Keratinocyte (primary cell): ENCODE measurements at regions not wholly inside any gene's neighbourhood (a gene's known extent, or its start where the extent isn't known, plus 50 kb on each side); places are given as distances from the start of the nearest gene placed in this dataset.

Experiments
- DNase-seq: peaks from one replicate; pipeline ENCODE4 v3.0.0-alpha.2; 2011; ENCODE audit warnings: low read depth, missing footprints, low spot score
- FAIRE-seq: peaks from 2 replicates; lab custom pipeline; 2011; peaks lifted over from hg19 to GRCh38; lab: Jason Lieb, UNC
- H2AFZ ChIP-seq: 2 replicates; pipeline ENCODE4 v1.6.0; 2012; ENCODE audit warnings: low read length, control low read depth, inconsistent platforms; ENCODE audit not compliant: control insufficient read depth
- H3K27ac ChIP-seq: 2 replicates; pipeline ENCODE4 v1.5.1; 2011; ENCODE audit warnings: low read length; ENCODE audit not compliant: control insufficient read depth, insufficient read depth
- H3K27me3 ChIP-seq: 3 replicates; pipeline ENCODE4 v1.6.0; 2011; ENCODE audit warnings: low read length; ENCODE audit not compliant: control insufficient read depth, insufficient read depth; ENCODE audit errors: extremely low read depth
- H3K36me3 ChIP-seq, 2 experiments: 2 replicates in 1 of 2; 3 replicates in 1 of 2; pipeline ENCODE4 v1.5.1; 2011; ENCODE audit warnings: low read length in 2 of 2, mild to moderate bottlenecking in 1 of 2; ENCODE audit not compliant: control insufficient read depth in 2 of 2, insufficient read depth in 2 of 2; ENCODE audit errors: extremely low read depth in 1 of 2
- H3K4me1 ChIP-seq: 3 replicates; pipeline ENCODE4 v1.5.1; 2011; ENCODE audit warnings: low read length; ENCODE audit not compliant: control insufficient read depth, insufficient read depth; ENCODE audit errors: extremely low read depth
- H3K4me2 ChIP-seq: 3 replicates; pipeline ENCODE4 v1.6.0; 2011; ENCODE audit warnings: low read depth, low read length; ENCODE audit not compliant: control insufficient read depth, insufficient read depth; ENCODE audit errors: extremely low read depth
- H3K4me3 ChIP-seq, 3 experiments: fragments of 200-600 bp in 1 of 3; sonication (generic) in 1 of 3; 2 replicates in 2 of 3; 3 replicates in 1 of 3; pipeline ENCODE4 v1.5.1; 2011 to 2016; ENCODE audit warnings: low read length in 3 of 3, mild to moderate bottlenecking in 3 of 3, control low read depth in 2 of 3, inconsistent platforms in 1 of 3, low read depth in 1 of 3, mixed read lengths in 1 of 3, mixed run types in 1 of 3, moderate library complexity in 1 of 3; ENCODE audit not compliant: control insufficient read depth in 2 of 3, insufficient read depth in 2 of 3; ENCODE audit errors: extremely low read depth in 1 of 3
- H3K79me2 ChIP-seq: 2 replicates; pipeline ENCODE4 v1.6.0; 2012; ENCODE audit warnings: low read length; ENCODE audit not compliant: control insufficient read depth, insufficient read depth
- H3K9ac ChIP-seq: 3 replicates; pipeline ENCODE4 v1.6.0; 2011; ENCODE audit warnings: low read length; ENCODE audit not compliant: control insufficient read depth, insufficient read depth; ENCODE audit errors: extremely low read depth
- H3K9me1 ChIP-seq: 3 replicates; pipeline ENCODE4 v1.6.0; 2011; ENCODE audit warnings: low read length; ENCODE audit not compliant: control insufficient read depth, insufficient read depth; ENCODE audit errors: extremely low read depth
- H3K9me3 ChIP-seq: 2 replicates; pipeline ENCODE4 v1.5.1; 2012; ENCODE audit warnings: low read depth, low read length; ENCODE audit not compliant: control insufficient read depth
- H4K20me1 ChIP-seq: 3 replicates; pipeline ENCODE4 v1.6.0; 2011; ENCODE audit warnings: low read length; ENCODE audit not compliant: control insufficient read depth, insufficient read depth; ENCODE audit errors: extremely low read depth
- EZH2 ChIP-seq: IDR thresholded peaks from one replicate; pipeline ENCODE4 v1.6.1; 2012; ENCODE audit warnings: inconsistent platforms, mild to moderate bottlenecking, low read length, moderate library complexity
- dilution Hi-C: fragments of 300-500 bp; cut with MboI; formaldehyde crosslinking; loops from one replicate; pipeline ENCODE4 v1.7.0; 2020; ENCODE audit warnings: low sequenced_read_pairs; ENCODE audit not compliant: extremely low pct_ligation_motif_present
- TF ChIP-seq, protein P1 (sequence below), 3 experiments: IDR thresholded peaks in 1 of 3; conservative IDR thresholded peaks in 1 of 3; optimal IDR thresholded peaks in 1 of 3; 2 replicates in 2 of 3; 3 replicates in 1 of 3; pipeline versions ENCODE3 to v1.5.1; 2011; ENCODE audit warnings: low read length in 3 of 3, mild to moderate bottlenecking in 3 of 3, moderate library complexity in 2 of 3, control low read depth in 1 of 3, inconsistent platforms in 1 of 3; ENCODE audit not compliant: insufficient read depth in 2 of 3; ENCODE audit errors: extremely low read depth in 1 of 3

DNA sequence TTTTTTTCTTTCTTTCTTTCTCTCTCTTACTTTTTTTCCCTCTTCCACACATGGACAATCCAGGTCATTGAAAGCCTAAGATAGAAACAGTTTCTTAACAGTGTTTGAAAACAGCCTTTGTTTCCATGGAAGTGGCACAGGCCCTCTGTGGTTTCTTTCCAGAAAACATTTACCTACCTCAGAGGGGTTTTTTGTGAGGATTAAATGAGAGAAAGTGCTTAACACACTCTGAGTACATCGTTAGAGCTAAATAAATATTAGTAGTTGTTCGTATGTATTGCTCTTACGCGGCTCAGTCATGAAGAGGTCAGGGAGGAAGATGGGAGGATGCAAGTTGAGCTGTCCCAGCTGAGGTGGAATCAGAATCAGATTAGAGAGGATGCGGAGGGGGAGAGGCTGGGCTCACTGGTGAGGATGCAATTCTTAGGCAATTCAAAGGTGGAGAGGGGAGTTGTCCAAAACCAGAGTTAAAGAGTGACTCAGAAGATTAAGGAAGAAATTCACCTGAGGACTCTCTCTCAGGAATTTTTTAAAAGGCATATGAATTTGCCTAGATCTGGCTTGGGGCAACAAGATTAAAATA lies 345.4 kb downstream of the PMP22 start:
- H3K4me2 ChIP-seq, result no peak overlapping the region
- H3K4me3 ChIP-seq, result no peak overlapping the region
- H3K27me3 ChIP-seq, result no peaks in the 10 kb centered on the region
- dilution Hi-C loops, result no loop called here
- H3K9me3 ChIP-seq, result peaks cover 2% of the 10 kb centered on the region
- TF ChIP-seq EZH2, result no peak
- TF ChIP-seq, protein P1, sequence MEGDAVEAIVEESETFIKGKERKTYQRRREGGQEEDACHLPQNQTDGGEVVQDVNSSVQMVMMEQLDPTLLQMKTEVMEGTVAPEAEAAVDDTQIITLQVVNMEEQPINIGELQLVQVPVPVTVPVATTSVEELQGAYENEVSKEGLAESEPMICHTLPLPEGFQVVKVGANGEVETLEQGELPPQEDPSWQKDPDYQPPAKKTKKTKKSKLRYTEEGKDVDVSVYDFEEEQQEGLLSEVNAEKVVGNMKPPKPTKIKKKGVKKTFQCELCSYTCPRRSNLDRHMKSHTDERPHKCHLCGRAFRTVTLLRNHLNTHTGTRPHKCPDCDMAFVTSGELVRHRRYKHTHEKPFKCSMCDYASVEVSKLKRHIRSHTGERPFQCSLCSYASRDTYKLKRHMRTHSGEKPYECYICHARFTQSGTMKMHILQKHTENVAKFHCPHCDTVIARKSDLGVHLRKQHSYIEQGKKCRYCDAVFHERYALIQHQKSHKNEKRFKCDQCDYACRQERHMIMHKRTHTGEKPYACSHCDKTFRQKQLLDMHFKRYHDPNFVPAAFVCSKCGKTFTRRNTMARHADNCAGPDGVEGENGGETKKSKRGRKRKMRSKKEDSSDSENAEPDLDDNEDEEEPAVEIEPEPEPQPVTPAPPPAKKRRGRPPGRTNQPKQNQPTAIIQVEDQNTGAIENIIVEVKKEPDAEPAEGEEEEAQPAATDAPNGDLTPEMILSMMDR (optimal IDR thresholded peaks at IDR 0.05 in 1 of 3, IDR thresholded peaks at IDR 0.05 in 1 of 3, conservative IDR thresholded peaks at IDR 0.05 in 1 of 3; ENCODE audit: extremely low read depth in 1 of 3, insufficient read depth in 2 of 3, low read length in 3 of 3), result no peak
- H4K20me1 ChIP-seq, result no peaks in the 10 kb centered on the region
- peak; percentile 46 for FAIRE-seq
- peaks cover 3% of the 10 kb centered on the region for H3K4me1 ChIP-seq
- H3K27ac ChIP-seq, result no peak overlapping the region
- H2AFZ ChIP-seq, result no peak overlapping the region
- DNase-seq, result no peak
- no peaks in the 10 kb centered on the region for H3K36me3 ChIP-seq
- H3K9me1 ChIP-seq, result no peaks in the 10 kb centered on the region
- no peaks in the 10 kb centered on the region for H3K79me2 ChIP-seq
- no peak overlapping the region for H3K9ac ChIP-seq

DNA sequence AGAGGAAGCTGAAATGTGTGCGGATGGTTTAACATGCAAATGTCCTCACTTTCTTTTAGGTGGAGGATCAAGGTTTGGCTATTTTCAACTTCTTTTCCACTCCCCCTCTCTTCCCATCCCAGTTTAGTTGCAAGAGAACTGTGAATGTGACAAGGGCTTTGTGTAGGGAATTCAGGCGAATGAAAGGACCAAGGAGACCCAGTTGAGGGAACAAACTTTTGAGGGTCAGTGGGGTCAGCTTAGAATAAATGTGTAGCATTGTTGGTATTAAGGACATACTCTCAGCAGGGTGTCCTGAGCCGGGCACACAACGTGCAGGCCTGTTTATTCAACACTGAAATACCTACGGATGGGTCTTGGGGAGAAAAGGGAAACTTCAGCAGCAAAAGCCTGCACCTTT lies 346.0 kb downstream of the PMP22 start:
- TF ChIP-seq, protein P1 (optimal IDR thresholded peaks at IDR 0.05 in 1 of 3, IDR thresholded peaks at IDR 0.05 in 1 of 3, conservative IDR thresholded peaks at IDR 0.05 in 1 of 3; ENCODE audit: extremely low read depth in 1 of 3, insufficient read depth in 2 of 3, low read length in 3 of 3), result no peak
- no peak for TF ChIP-seq EZH2
- Histone ChIP-seq H3K36me3 (no peaks in the 10 kb centered on the region), H2AFZ (no peak overlapping the region), H4K20me1 (no peaks in the 10 kb centered on the region), H3K9me1 (no peaks in the 10 kb centered on the region), H3K4me1 (peaks cover 3% of the 10 kb centered on the region), H3K9me3 (peaks cover 2% of the 10 kb centered on the region), H3K27me3 (no peaks in the 10 kb centered on the region), H3K4me3 (no peak overlapping the region), H3K79me2 (no peaks in the 10 kb centered on the region), H3K27ac (no peak overlapping the region), H3K9ac (no peak overlapping the region), H3K4me2 (no peak overlapping the region)
- no peak for FAIRE-seq
- dilution Hi-C loops, result no loop called here
- DNase-seq, result no peak
